ENCODE measurements at regions not wholly inside any gene's neighbourhood (a gene's known extent, or its start where the extent isn't known, plus 50 kb on each side); places are given as distances from the start of the nearest gene placed in this dataset.

DNA sequence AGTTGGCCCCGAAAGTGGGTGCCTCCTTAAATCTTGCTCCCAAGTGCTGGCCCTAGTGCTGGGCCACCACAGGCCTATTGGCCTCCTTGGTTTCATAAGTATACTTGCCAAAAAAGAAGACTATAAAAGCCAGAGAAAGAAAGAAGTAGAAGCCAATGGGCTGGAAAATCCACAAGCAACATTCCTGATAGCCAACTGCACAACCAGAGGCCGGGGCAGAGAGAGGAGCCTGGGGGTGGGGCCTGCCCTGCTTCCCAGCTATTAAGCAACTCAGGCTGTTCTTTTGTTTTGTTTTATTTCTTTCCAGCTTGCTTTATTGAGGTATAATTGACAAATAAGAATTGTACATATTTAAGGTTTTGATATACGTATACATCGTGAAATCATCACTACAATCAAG is 177.2 kb upstream of the NTF3 start:
- TF ChIP-seq, protein P1, sequence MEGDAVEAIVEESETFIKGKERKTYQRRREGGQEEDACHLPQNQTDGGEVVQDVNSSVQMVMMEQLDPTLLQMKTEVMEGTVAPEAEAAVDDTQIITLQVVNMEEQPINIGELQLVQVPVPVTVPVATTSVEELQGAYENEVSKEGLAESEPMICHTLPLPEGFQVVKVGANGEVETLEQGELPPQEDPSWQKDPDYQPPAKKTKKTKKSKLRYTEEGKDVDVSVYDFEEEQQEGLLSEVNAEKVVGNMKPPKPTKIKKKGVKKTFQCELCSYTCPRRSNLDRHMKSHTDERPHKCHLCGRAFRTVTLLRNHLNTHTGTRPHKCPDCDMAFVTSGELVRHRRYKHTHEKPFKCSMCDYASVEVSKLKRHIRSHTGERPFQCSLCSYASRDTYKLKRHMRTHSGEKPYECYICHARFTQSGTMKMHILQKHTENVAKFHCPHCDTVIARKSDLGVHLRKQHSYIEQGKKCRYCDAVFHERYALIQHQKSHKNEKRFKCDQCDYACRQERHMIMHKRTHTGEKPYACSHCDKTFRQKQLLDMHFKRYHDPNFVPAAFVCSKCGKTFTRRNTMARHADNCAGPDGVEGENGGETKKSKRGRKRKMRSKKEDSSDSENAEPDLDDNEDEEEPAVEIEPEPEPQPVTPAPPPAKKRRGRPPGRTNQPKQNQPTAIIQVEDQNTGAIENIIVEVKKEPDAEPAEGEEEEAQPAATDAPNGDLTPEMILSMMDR (conservative IDR thresholded peaks at IDR 0.05 in 1 of 2, IDR thresholded peaks at IDR 0.05 in 1 of 2; ENCODE audit: extremely low read depth in 1 of 2, insufficient read depth in 1 of 2, low read depth in 1 of 2, low read length in 2 of 2) = no peak
- no peak for TF ChIP-seq EZH2 (IDR thresholded peaks at IDR 0.05; ENCODE audit: borderline replicate concordance, low read length)
